ENCODE measurements at regions not wholly inside any gene's neighbourhood (a gene's known extent, or its start where the extent isn't known, plus 50 kb on each side); places are given as distances from the start of the nearest gene placed in this dataset.

DNA sequence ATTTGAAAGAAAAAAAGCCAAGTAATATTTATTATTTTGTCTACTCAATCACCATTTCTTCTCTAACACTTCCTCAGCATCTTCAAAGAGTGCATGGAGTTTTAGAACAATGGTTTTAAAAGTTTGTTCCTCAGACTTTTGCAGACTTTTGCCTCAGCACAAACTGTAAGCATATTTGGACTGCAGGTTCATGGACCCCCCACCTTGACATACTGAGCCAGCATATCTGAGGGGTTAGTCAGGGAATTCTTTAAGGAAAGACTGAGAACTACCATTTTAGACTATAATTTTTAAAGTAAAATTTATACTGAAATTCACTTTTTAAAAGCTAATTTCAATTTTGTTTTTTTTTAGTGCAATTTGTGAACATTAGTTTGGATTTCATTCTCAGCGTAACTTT, 1676.8 kb upstream of the PCDH20 start:
- Histone ChIP-seq H3K9me3 (no peaks in the 10 kb centered on the region), H3K4me3 (no peak overlapping the region), H3K27ac (replicated peaks in 1 of 4) (no peak overlapping the region), H3K4me1 (no peaks in the 10 kb centered on the region), H3K36me3 (no peaks in the 10 kb centered on the region), H3K27me3 (no peaks in the 10 kb centered on the region)
- TF ChIP-seq, protein P1, sequence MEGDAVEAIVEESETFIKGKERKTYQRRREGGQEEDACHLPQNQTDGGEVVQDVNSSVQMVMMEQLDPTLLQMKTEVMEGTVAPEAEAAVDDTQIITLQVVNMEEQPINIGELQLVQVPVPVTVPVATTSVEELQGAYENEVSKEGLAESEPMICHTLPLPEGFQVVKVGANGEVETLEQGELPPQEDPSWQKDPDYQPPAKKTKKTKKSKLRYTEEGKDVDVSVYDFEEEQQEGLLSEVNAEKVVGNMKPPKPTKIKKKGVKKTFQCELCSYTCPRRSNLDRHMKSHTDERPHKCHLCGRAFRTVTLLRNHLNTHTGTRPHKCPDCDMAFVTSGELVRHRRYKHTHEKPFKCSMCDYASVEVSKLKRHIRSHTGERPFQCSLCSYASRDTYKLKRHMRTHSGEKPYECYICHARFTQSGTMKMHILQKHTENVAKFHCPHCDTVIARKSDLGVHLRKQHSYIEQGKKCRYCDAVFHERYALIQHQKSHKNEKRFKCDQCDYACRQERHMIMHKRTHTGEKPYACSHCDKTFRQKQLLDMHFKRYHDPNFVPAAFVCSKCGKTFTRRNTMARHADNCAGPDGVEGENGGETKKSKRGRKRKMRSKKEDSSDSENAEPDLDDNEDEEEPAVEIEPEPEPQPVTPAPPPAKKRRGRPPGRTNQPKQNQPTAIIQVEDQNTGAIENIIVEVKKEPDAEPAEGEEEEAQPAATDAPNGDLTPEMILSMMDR (IDR thresholded peaks at IDR 0.05): no peak
- TF ChIP-seq POLR2A (IDR thresholded peaks at IDR 0.05; ENCODE audit: low read depth): no peak
- 98% methylated on average over 1 of the region's 1 CpG for WGBS
- DNase-seq (ENCODE audit: extremely low spot score): no peak
- intact Hi-C loops (cut with DNase I): no loop called here

GRCh38 chr13:63090524-63090923, 1674.9 kb upstream of the PCDH20 start:
- intact Hi-C loops (cut with DNase I): no loop called here
- DNase-seq (ENCODE audit: extremely low spot score): no peak
- Histone ChIP-seq H3K4me3 (no peak overlapping the region), H3K36me3 (no peaks in the 10 kb centered on the region), H3K27ac (replicated peaks in 1 of 4) (no peak overlapping the region), H3K9me3 (no peaks in the 10 kb centered on the region), H3K4me1 (no peaks in the 10 kb centered on the region), H3K27me3 (no peaks in the 10 kb centered on the region)
- 59% methylated on average over 1 of the region's 1 CpG for WGBS
- TF ChIP-seq POLR2AphosphoS5 (IDR thresholded peaks at IDR 0.05): no peak
- TF ChIP-seq POLR2A (IDR thresholded peaks at IDR 0.05; ENCODE audit: low read depth): no peak
- TF ChIP-seq EP300 (IDR thresholded peaks at IDR 0.05): no peak
- TF ChIP-seq, protein P1 (IDR thresholded peaks at IDR 0.05): no peak

- intact Hi-C loops (cut with DNase I): no loop called here
- H3K4me1 ChIP-seq: no peaks in the 10 kb centered on the region
These were observed 1672.6 kb upstream of the PCDH20 start for GRCh38 chr13:63088226-63088625.

DNA sequence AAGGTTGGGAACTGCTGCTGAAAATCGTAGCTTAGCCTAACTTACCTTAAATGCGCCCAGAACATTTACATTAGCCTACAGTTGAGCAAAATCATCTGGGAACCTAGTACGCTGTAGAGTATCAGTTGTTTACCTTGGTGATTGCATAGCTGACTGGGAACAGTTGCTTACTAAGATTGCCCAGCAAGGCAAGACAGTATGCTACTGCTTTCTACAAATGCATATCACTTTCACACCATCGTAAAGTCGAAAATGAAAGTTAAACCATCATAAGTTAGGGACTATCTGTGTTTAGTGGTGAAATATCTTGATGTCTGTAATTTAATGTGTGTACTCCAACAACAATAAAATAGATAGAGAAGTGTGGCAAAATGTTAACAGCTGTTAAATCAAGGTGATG, 1670.6 kb upstream of the PCDH20 start:
- Histone ChIP-seq H3K4me1 (no peaks in the 10 kb centered on the region), H3K4me3 (no peak overlapping the region), H3K27ac (replicated peaks in 1 of 4) (no peak overlapping the region), H3K9me3 (peaks cover 0 to under 1% (median 0%) of the 10 kb centered on the region in 4 donors), H3K36me3 (no peaks in the 10 kb centered on the region), H3K27me3 (no peaks in the 10 kb centered on the region)
- DNase-seq (ENCODE audit: extremely low spot score): no peak
- 81% methylated on average over 5 of the region's 5 CpGs for WGBS
- intact Hi-C loops (cut with DNase I): no loop called here
- no peak for TF ChIP-seq POLR2AphosphoS5 (IDR thresholded peaks at IDR 0.05)
- TF ChIP-seq POLR2A (IDR thresholded peaks at IDR 0.05; ENCODE audit: low read depth): no peak
- TF ChIP-seq EP300 (IDR thresholded peaks at IDR 0.05): no peak
- TF ChIP-seq, protein P1 (IDR thresholded peaks at IDR 0.05): no peak

More at GRCh38 chr13:63088226-63088625, 1672.6 kb upstream of the PCDH20 start:
- DNase-seq (ENCODE audit: extremely low spot score): no peak
- no peak overlapping the region for H3K27ac ChIP-seq (replicated peaks in 1 of 4)
- 100% methylated on average over 1 of the region's 1 CpG for WGBS
- no peaks in the 10 kb centered on the region for H3K27me3 ChIP-seq
- TF ChIP-seq POLR2AphosphoS5 (IDR thresholded peaks at IDR 0.05) (no peak), POLR2A (IDR thresholded peaks at IDR 0.05; ENCODE audit: low read depth) (no peak), EP300 (IDR thresholded peaks at IDR 0.05) (no peak)
- TF ChIP-seq, protein P1 (IDR thresholded peaks at IDR 0.05): no peak
- no peaks in the 10 kb centered on the region for H3K36me3 ChIP-seq
- H3K4me3 ChIP-seq: no peak overlapping the region
- H3K9me3 ChIP-seq: no peaks in the 10 kb centered on the region

- intact Hi-C loops (cut with DNase I): no loop called here
- Histone ChIP-seq H3K4me1 (no peaks in the 10 kb centered on the region), H3K27me3 (no peaks in the 10 kb centered on the region), H3K4me3 (no peak overlapping the region), H3K27ac (replicated peaks in 1 of 4) (no peak overlapping the region), H3K9me3 (peaks cover 0 to 4% (median 0%) of the 10 kb centered on the region in 4 donors), H3K36me3 (no peaks in the 10 kb centered on the region)
- DNase-seq (ENCODE audit: extremely low spot score): no peak
- TF ChIP-seq EP300 (IDR thresholded peaks at IDR 0.05) (no peak), POLR2A (IDR thresholded peaks at IDR 0.05; ENCODE audit: low read depth) (no peak)
- 78% methylated on average over 4 of the region's 4 CpGs for WGBS
These were observed 1670.2 kb upstream of the PCDH20 start for GRCh38 chr13:63085851-63086250.

All from esophagus muscularis mucosa (tissue), 4 donors.